Lower leg skin (tissue), 4 donors: ENCODE measurements at regions not wholly inside any gene's neighbourhood (a gene's known extent, or its start where the extent isn't known, plus 50 kb on each side); places are given as distances from the start of the nearest gene placed in this dataset.
"Not testable (repeated sequence)": the region's sequence is repeated elsewhere in the genome, so short reads cannot be mapped to it uniquely, and the experiment has no call there.

Source experiments
- DNase-seq, 2 donors: peaks; one replicate each; pipeline ENCODE4 v3.0.0-alpha.2; 2019; ENCODE audit warnings: low spot score in 2 of 2
- H3K4me3 ChIP-seq: fragments of 200-600 bp; sonication (generic); 2 replicates; pipeline ENCODE4 v1.5.1; 2017; ENCODE audit warnings: mild to moderate bottlenecking, low read depth; ENCODE audit not compliant: poor library complexity, severe bottlenecking
- CTCF ChIP-seq, 3 donors: fragments of 450-650 bp; IDR thresholded peaks; one replicate each; pipeline ENCODE4 v1.5.1; 2016; ENCODE audit warnings: antibody characterized with exemption in 3 of 3, mild to moderate bottlenecking in 3 of 3, moderate library complexity in 2 of 3
- POLR2A ChIP-seq, 2 donors: fragments of 450-650 bp; IDR thresholded peaks; one replicate each; pipeline ENCODE4 v1.6.1; 2016 to 2017; ENCODE audit warnings: antibody characterized with exemption in 2 of 2, mild to moderate bottlenecking in 1 of 2, moderate library complexity in 1 of 2
- WGBS, 2 donors: methylation state at CpG; one replicate each; pipeline ENCODE4 v1.1.5; 2018; 5-methylcytosine and 5-hydroxymethylcytosine counted together
- intact Hi-C: fragments of 100-400 bp; cut with DNase I; formaldehyde crosslinking; loops from one replicate; pipeline ENCODE4 v1.15.0; 2023; ENCODE audit warnings: low total_unique reads

GRCh38 chr2:238614376-238614775 lies 187.6 kb downstream of the ASB1 start:
- TF ChIP-seq POLR2A (IDR thresholded peaks at IDR 0.05) (no peak), CTCF (IDR thresholded peaks at IDR 0.05) (no peak)
- intact Hi-C loops = no loop called here
- no peak overlapping the region for H3K4me3 ChIP-seq
- no peak for DNase-seq

GRCh38 chr2:238615187-238615586 lies 188.5 kb downstream of the ASB1 start:
- H3K4me3 ChIP-seq = no peak overlapping the region
- TF ChIP-seq POLR2A (IDR thresholded peaks at IDR 0.05) (no peak), CTCF (IDR thresholded peaks at IDR 0.05) (no peak)
- intact Hi-C loops = no loop called here
- WGBS, 2 donors = 80 to 92% methylated on average over 4 to 5 of the region's 5 CpGs
- DNase-seq = peak in 1 of 2 donors; percentile 45

- H3K4me3 ChIP-seq = no peak overlapping the region
- 71 to 76% methylated on average over 5 of the region's 5 CpGs for WGBS, 2 donors
- intact Hi-C loops = no loop called here
- DNase-seq = peak; percentile 8 to 58
- TF ChIP-seq POLR2A (IDR thresholded peaks at IDR 0.05) (no peak), CTCF (IDR thresholded peaks at IDR 0.05) (no peak)
Measured at GRCh38 chr2:238616681-238617080, 190.0 kb downstream of the ASB1 start.

GRCh38 chr2:238618494-238619283 lies 192.0 kb downstream of the ASB1 start:
- H3K4me3 ChIP-seq, intact Hi-C loops: not testable (repeated sequence)
- 70 to 81% methylated on average over 2 of the region's 2 CpGs for WGBS, 2 donors
- peak in 1 of 2 donors; percentile 57 for DNase-seq

GRCh38 chr2:238627899-238628298 lies 201.2 kb downstream of the ASB1 start:
- TF ChIP-seq POLR2A (IDR thresholded peaks at IDR 0.05) (no peak), CTCF (IDR thresholded peaks at IDR 0.05) (no peak)
- intact Hi-C loops = no loop called here
- no peak for DNase-seq
- H3K4me3 ChIP-seq = no peak overlapping the region
- 50 to 62% methylated on average over 3 of the region's 3 CpGs for WGBS, 2 donors

- DNase-seq = peak in 1 of 2 donors; percentile 34
- 82 to 83% methylated on average over 8 of the region's 8 CpGs for WGBS, 2 donors
Measured at GRCh38 chr2:238629064-238629463, 202.3 kb downstream of the ASB1 start.

More at GRCh38 chr2:238629064-238629463, 202.3 kb downstream of the ASB1 start:
- intact Hi-C loops = no loop called here
- TF ChIP-seq CTCF (IDR thresholded peaks at IDR 0.05) = no peak
- TF ChIP-seq POLR2A (IDR thresholded peaks at IDR 0.05) = no peak
- H3K4me3 ChIP-seq = no peak overlapping the region
